ENCODE measurements at regions not wholly inside any gene's neighbourhood (a gene's known extent, or its start where the extent isn't known, plus 50 kb on each side); places are given as distances from the start of the nearest gene placed in this dataset.

- no peak for TF ChIP-seq POLR2AphosphoS5 (IDR thresholded peaks at IDR 0.05)
- TF ChIP-seq, protein P1, sequence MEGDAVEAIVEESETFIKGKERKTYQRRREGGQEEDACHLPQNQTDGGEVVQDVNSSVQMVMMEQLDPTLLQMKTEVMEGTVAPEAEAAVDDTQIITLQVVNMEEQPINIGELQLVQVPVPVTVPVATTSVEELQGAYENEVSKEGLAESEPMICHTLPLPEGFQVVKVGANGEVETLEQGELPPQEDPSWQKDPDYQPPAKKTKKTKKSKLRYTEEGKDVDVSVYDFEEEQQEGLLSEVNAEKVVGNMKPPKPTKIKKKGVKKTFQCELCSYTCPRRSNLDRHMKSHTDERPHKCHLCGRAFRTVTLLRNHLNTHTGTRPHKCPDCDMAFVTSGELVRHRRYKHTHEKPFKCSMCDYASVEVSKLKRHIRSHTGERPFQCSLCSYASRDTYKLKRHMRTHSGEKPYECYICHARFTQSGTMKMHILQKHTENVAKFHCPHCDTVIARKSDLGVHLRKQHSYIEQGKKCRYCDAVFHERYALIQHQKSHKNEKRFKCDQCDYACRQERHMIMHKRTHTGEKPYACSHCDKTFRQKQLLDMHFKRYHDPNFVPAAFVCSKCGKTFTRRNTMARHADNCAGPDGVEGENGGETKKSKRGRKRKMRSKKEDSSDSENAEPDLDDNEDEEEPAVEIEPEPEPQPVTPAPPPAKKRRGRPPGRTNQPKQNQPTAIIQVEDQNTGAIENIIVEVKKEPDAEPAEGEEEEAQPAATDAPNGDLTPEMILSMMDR (IDR thresholded peaks at IDR 0.05), result no peak
- TF ChIP-seq EP300 (IDR thresholded peaks at IDR 0.05), result no peak
- TF ChIP-seq POLR2A (IDR thresholded peaks at IDR 0.05), result no peak
Measured at GRCh38 chr2:117614823-117615534, 199.5 kb upstream of the DDX18 start.

Data from suprapubic skin (tissue), 4 donors.